B cell (primary cell): ENCODE measurements at regions not wholly inside any gene's neighbourhood (a gene's known extent, or its start where the extent isn't known, plus 50 kb on each side); places are given as distances from the start of the nearest gene placed in this dataset.

Experiments
- EZH2 ChIP-seq: IDR thresholded peaks from 2 replicates; pipeline ENCODE4 v1.6.1; 2012; ENCODE audit warnings: borderline replicate concordance, low read depth, mild to moderate bottlenecking, moderate library complexity, low read length; ENCODE audit not compliant: insufficient read depth, poor library complexity, severe bottlenecking
- TF ChIP-seq, protein P1 (sequence below): fragments of 200-600 bp; IDR thresholded peaks from one replicate; pipeline ENCODE4 v1.8.0; 2022; ENCODE audit warnings: antibody characterized with exemption, mild to moderate bottlenecking

DNA sequence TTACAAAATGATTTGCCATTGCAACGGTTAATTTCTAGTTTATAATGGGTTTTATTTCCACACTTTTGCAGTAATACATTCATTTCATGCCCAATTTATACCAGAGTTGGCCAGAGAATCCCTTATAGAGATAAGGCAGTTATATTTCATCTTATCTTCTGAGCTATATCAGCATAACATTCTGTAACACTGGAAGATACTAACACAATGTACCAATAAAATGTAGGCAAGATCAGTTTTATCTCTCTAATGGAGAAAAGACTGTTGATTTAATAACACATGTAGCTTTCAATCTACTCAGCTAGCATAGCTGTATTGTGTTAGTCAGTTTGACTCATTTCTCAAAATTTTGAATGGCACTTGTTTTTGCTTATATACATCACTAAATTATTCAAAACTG, 738.6 kb downstream of the TRAM1L1 start:
- TF ChIP-seq EZH2: no peak
- TF ChIP-seq, protein P1, sequence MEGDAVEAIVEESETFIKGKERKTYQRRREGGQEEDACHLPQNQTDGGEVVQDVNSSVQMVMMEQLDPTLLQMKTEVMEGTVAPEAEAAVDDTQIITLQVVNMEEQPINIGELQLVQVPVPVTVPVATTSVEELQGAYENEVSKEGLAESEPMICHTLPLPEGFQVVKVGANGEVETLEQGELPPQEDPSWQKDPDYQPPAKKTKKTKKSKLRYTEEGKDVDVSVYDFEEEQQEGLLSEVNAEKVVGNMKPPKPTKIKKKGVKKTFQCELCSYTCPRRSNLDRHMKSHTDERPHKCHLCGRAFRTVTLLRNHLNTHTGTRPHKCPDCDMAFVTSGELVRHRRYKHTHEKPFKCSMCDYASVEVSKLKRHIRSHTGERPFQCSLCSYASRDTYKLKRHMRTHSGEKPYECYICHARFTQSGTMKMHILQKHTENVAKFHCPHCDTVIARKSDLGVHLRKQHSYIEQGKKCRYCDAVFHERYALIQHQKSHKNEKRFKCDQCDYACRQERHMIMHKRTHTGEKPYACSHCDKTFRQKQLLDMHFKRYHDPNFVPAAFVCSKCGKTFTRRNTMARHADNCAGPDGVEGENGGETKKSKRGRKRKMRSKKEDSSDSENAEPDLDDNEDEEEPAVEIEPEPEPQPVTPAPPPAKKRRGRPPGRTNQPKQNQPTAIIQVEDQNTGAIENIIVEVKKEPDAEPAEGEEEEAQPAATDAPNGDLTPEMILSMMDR: no peak
